ENCODE measurements at regions not wholly inside any gene's neighbourhood (a gene's known extent, or its start where the extent isn't known, plus 50 kb on each side); places are given as distances from the start of the nearest gene placed in this dataset.
A peak's percentile ranks its signal among the peaks of the same experiment; 100 is the strongest.
"Not testable (repeated sequence)": the region's sequence is repeated elsewhere in the genome, so short reads cannot be mapped to it uniquely, and the experiment has no call there.

- DNase-seq (ENCODE audit: low read depth), result no peak
Measured at GRCh38 chr4:26173619-26174018, 147.2 kb upstream of the RBPJ start.

GRCh38 chr4:26174027-26174426 lies 146.8 kb upstream of the RBPJ start:
- DNase-seq (ENCODE audit: low read depth), result no peak

GRCh38 chr4:26175006-26175786 lies 145.6 kb upstream of the RBPJ start:
- peak; percentile 75 for DNase-seq (ENCODE audit: low read depth)

- no peak for DNase-seq (ENCODE audit: low read depth)
Measured at GRCh38 chr4:26175905-26176470, 144.8 kb upstream of the RBPJ start.

GRCh38 chr4:26176598-26177149 lies 144.1 kb upstream of the RBPJ start:
- DNase-seq (ENCODE audit: low read depth), result peak; percentile 56

- no peak for DNase-seq (ENCODE audit: low read depth)
Measured at GRCh38 chr4:26178854-26179253, 142.0 kb upstream of the RBPJ start.

GRCh38 chr4:26179316-26179760 lies 141.5 kb upstream of the RBPJ start:
- no peak for DNase-seq (ENCODE audit: low read depth)

GRCh38 chr4:26181616-26182015 lies 139.2 kb upstream of the RBPJ start:
- no peak for DNase-seq (ENCODE audit: low read depth)

GRCh38 chr4:26183017-26183416 lies 137.8 kb upstream of the RBPJ start:
- no peak for DNase-seq (ENCODE audit: low read depth)

- no peak for DNase-seq (ENCODE audit: low read depth)
Measured at GRCh38 chr4:26185436-26185835, 135.4 kb upstream of the RBPJ start.

- DNase-seq (ENCODE audit: low read depth), result no peak
Measured at GRCh38 chr4:26191353-26191752, 129.5 kb upstream of the RBPJ start.

- no peak for DNase-seq (ENCODE audit: low read depth)
Measured at GRCh38 chr4:26192899-26193869, 127.6 kb upstream of the RBPJ start.

GRCh38 chr4:26194764-26195163 lies 126.0 kb upstream of the RBPJ start:
- DNase-seq (ENCODE audit: low read depth), result no peak

GRCh38 chr4:26196567-26196966 lies 124.2 kb upstream of the RBPJ start:
- no peak for DNase-seq (ENCODE audit: low read depth)

GRCh38 chr4:26197018-26197779 lies 123.6 kb upstream of the RBPJ start:
- peak; percentile 81 for DNase-seq (ENCODE audit: low read depth)

- DNase-seq (ENCODE audit: low read depth), result not testable (repeated sequence)
Measured at GRCh38 chr4:26198931-26199330, 121.9 kb upstream of the RBPJ start.

- DNase-seq (ENCODE audit: low read depth), result no peak
Measured at GRCh38 chr4:26199596-26199995, 121.2 kb upstream of the RBPJ start.

GRCh38 chr4:26201120-26201519 lies 119.7 kb upstream of the RBPJ start:
- no peak for DNase-seq (ENCODE audit: low read depth)

GRCh38 chr4:26204249-26204825 lies 116.5 kb upstream of the RBPJ start:
- DNase-seq (ENCODE audit: low read depth), result no peak

- peak; percentile 95 for DNase-seq (ENCODE audit: low read depth)
Measured at GRCh38 chr4:26204911-26205370, 115.9 kb upstream of the RBPJ start.
